Motor neuron (in vitro differentiated cells): ENCODE measurements at regions not wholly inside any gene's neighbourhood (a gene's known extent, or its start where the extent isn't known, plus 50 kb on each side); places are given as distances from the start of the nearest gene placed in this dataset.

Experiments used
- ATAC-seq, 8 experiments: fragments of 200-7000 bp; cut with Tn5 transposase; replicated peaks in 6 of 8; 2 replicates each; pipeline ENCODE4 v1.8.0; 2021; ENCODE audit warnings: mild to moderate bottlenecking in 8 of 8, moderate library complexity in 8 of 8
- H3K27ac ChIP-seq, 2 donors: fragments of 250-450 bp; sonication (Bioruptor Pico); 2 replicates each; pipeline ENCODE4 v1.9.0; 2021; ENCODE audit warnings: antibody characterized with exemption in 2 of 2, mild to moderate bottlenecking in 2 of 2, moderate library complexity in 1 of 2
- H3K4me1 ChIP-seq, 2 donors: fragments of 250-450 bp; sonication (Bioruptor Pico); replicated peaks in 1 of 2; 2 replicates each; pipeline ENCODE4 v1.6.1; 2021; ENCODE audit warnings: antibody characterized with exemption in 2 of 2, mild to moderate bottlenecking in 2 of 2, moderate library complexity in 1 of 2
- H3K4me3 ChIP-seq, 5 donors: fragments of 250-450 bp; sonication (Bioruptor Pico); 2 replicates each; pipeline ENCODE4 v1.9.0; 2021; ENCODE audit warnings: antibody characterized with exemption in 5 of 5, mild to moderate bottlenecking in 5 of 5, moderate library complexity in 4 of 5
- WGBS, 10 experiments: fragments of 450-650 bp; shearing (Covaris generic); methylation state at CpG; one replicate each; pipeline ENCODE4 v1.0.0; 2022; 5-methylcytosine and 5-hydroxymethylcytosine counted together
- in situ Hi-C, 9 experiments: fragments of 400-800 bp; cut with MboI; loops; one replicate each; pipeline ENCODE4 v1.15.0; 2021; ENCODE audit warnings: low sequenced_read_pairs in 9 of 9, low pct_unique_long_range_greater_than_20kb in 2 of 9; ENCODE audit not compliant: unreplicated experiment in 9 of 9

DNA sequence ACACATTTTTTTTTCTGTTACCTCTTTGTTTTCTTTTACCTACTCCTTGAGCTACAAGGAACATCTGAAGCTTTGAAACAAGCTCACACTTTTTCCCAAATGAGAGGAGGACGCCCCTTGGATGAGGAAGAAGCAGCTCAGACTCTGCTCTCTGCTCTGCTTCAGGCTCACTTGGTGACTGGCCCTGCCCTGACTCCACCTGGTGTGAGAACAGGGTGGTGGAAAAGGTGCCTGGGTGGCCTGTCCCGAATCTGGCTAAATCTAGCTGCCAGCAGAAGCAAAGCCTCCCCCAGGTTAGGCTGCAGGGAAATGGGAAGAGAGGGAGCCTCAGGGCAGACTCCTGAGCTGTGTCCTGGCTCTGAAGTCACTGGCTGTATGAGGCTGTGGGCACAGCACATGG is 68.0 kb upstream of the CEACAM8 start:
- no peak overlapping the region for H3K4me3 ChIP-seq
- ATAC-seq, result peak in 2 of 8 experiments; percentile 42 to 78
- in situ Hi-C loops, result no loop called here
- H3K27ac ChIP-seq, result no peak overlapping the region
- WGBS, 10 experiments, result 0 to 17% (median 11%) methylated on average over 1 to 2 of the region's 2 CpGs; no CpG with 5 or more reads in 6 of the 10 experiments
- no peaks in the 10 kb centered on the region for H3K4me1 ChIP-seq

DNA sequence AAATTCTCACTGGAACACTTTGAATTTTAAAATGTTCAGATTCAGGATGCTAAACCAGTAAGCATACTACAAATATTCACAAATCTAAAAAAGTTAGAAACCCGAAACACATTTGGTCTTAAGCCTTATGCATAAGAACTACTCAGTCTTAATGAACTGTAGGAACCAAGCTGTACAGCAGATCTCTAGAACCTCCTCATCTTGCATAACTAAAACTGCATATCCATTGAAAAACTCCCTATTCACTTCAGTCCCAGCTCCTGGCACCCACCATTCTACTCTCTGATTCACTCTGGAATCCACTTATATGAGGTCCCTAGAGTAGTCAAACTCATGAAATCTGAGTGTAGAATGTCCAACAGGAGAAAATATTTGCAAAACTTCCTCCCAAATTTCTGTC is 65.6 kb upstream of the CEACAM8 start:
- Histone ChIP-seq H3K4me3 (no peak overlapping the region), H3K4me1 (no peaks in the 10 kb centered on the region), H3K27ac (no peak overlapping the region)
- in situ Hi-C loops, result no loop called here
- WGBS, 10 experiments, result 0 to 40% (median 21%) methylated on average over 1 of the region's 1 CpG; no CpG with 5 or more reads in 4 of the 10 experiments
- ATAC-seq, result peak in 2 of 8 experiments; percentile 50 to 53

DNA sequence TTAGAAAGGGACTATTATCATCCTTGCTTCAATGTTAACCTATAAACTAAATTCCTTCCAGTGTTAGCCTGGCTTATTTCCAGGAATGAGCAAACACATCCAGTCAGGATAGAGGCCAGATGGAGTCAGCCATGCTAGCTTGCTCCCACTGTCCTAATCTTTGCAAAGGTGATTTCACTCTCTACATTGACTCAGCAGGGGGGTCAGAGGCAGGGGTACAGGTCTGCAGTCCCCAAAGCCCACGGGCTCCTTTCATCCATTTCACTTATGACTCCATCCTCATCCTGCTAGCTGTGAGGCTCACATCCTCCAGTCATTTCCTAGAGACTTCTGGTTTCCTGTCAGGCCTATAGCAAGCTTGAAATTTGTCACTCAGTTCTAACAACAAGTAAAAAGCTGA is 63.4 kb upstream of the CEACAM8 start:
- peak in 3 of 8 experiments; percentile 39 to 62 (median 59) for ATAC-seq
- Histone ChIP-seq H3K4me1 (no peaks in the 10 kb centered on the region), H3K4me3 (no peak overlapping the region), H3K27ac (no peak overlapping the region)
- WGBS, 10 experiments, result 0 to 11% methylated on average over 1 of the region's 1 CpG; no CpG with 5 or more reads in 8 of the 10 experiments
- in situ Hi-C loops, result no loop called here

DNA sequence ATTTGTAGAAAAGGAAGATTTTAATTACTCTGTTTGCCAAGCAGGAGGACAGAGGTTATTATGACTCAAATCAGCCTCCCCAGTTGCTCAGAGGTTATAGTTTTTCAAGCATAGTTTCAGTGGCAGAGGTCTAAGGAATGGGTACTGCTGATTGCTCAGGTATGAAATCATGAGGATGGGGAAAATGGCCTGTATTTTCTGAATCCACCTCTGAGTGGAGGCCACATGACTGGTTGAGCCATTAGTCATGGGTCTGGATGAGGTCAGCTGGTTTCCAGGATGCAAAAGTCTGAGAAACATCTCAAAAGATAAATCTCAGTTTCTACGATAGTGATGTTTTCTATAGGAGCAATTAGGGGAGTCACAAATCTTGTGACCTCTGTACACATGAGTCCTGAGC is 62.8 kb upstream of the CEACAM8 start:
- WGBS, 10 experiments, result 50 to 67% (median 64%) methylated on average over 1 of the region's 1 CpG; no CpG with 5 or more reads in 7 of the 10 experiments
- Histone ChIP-seq H3K27ac (no peak overlapping the region), H3K4me1 (no peaks in the 10 kb centered on the region), H3K4me3 (no peak overlapping the region)
- in situ Hi-C loops, result no loop called here
- peak in 3 of 8 experiments; percentile 87 to 94 (median 94) for ATAC-seq

DNA sequence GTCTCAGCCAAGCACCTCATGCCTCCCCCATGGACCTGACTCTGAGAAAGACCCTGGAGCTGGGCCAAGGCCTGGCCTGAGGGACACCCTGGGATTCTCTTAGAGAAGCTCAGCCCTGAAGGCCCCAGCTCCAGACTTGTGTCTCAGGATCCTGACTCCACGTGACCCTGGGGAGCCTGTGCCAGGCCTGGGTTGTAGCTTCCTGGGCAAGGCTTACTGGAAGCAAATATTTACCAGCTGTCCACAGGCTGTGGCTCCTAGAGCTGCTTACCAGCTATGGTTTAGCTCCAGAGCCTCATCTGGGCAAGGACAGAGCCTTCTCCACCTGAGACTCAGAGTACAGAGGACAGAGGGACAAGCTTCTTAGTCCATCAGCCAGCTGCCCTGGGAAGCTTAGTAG is 61.0 kb upstream of the CEACAM8 start:
- H3K4me3 ChIP-seq, result no peak overlapping the region
- WGBS, 10 experiments, result 0% methylated on average over 1 of the region's 1 CpG; no CpG with 5 or more reads in 8 of the 10 experiments
- H3K27ac ChIP-seq, result no peak overlapping the region
- ATAC-seq, result peak in 3 of 8 experiments; percentile 20 to 71 (median 35)
- in situ Hi-C loops, result no loop called here
- no peaks in the 10 kb centered on the region for H3K4me1 ChIP-seq

DNA sequence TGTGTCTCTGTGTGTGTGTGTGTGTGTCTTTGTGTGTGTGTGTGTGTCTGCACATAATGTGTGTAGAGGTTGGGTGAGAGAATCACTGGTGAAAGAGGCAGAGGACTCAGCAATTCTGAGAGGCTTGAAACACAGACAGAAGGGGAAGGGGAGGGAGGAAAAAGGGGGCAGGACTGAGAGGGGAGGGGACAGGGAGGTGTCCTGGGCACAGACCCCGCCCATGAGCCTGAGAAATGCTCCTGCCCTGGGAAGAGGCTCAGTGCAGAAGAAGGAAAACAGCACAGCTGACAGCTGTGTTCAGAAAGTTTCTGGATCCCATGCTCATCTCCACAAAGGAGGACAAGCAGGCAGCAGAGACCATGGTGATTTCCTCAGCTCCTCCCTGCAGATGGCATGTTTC is 59.1 kb upstream of the CEACAM8 start:
- in situ Hi-C loops, result no loop called here
- Histone ChIP-seq H3K27ac (no peak overlapping the region), H3K4me3 (no peak overlapping the region), H3K4me1 (no peaks in the 10 kb centered on the region)
- no CpG with 5 or more reads among the region's 1 CpG for WGBS, 10 experiments
- ATAC-seq, result peak in 3 of 8 experiments; percentile 44 to 76 (median 57)

DNA sequence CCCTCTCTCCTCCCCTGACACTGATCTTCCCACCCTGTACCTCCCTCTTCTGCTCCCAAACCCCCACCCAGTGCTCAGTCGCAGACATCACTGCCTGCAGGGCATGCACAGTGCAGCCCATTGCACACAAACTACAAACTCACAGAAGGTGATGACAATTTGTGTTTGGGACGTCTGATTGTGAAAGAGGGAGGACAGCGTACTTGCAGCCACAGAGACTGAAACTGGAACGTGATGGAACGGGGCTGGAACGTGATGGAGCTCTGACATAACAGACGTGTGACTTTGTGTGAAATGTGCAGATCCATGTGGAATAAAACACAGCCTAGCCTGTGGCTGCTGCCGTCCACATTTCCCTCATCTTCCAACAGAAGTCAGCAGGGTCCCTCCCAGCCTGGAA is 57.3 kb upstream of the CEACAM8 start:
- WGBS, 10 experiments, result 20 to 80% (median 52%) methylated on average over 1 to 5 of the region's 8 CpGs; no CpG with 5 or more reads in 5 of the 10 experiments
- in situ Hi-C loops, result no loop called here
- Histone ChIP-seq H3K27ac (no peak overlapping the region), H3K4me1 (no peaks in the 10 kb centered on the region), H3K4me3 (no peak overlapping the region)
- ATAC-seq, result no peak
